ENCODE measurements at regions not wholly inside any gene's neighbourhood (a gene's known extent, or its start where the extent isn't known, plus 50 kb on each side); places are given as distances from the start of the nearest gene placed in this dataset.

- no peaks in the 10 kb centered on the region for H3K4me1 Mint-ChIP-seq (ENCODE audit: low read depth)
- H3K36me3 Mint-ChIP-seq (ENCODE audit: low read depth), result no peaks in the 10 kb centered on the region
- H3K27me3 Mint-ChIP-seq (ENCODE audit: insufficient read depth), result no peaks in the 10 kb centered on the region
- no peak for DNase-seq (ENCODE audit: low spot score)
- H3K9me3 Mint-ChIP-seq, result peaks cover 14% of the 10 kb centered on the region
- intact Hi-C loops (cut with micrococcal nuclease), result no loop called here
- H3K27ac Mint-ChIP-seq, result no peak overlapping the region
- no peak overlapping the region for H3K4me3 Mint-ChIP-seq
These were observed 315.6 kb upstream of the PTCHD4 start for GRCh38 chr6:48426636-48427035.

- intact Hi-C loops (cut with micrococcal nuclease), result no loop called here
- no peaks in the 10 kb centered on the region for H3K27me3 Mint-ChIP-seq (ENCODE audit: insufficient read depth)
- DNase-seq (ENCODE audit: low spot score), result no peak
- H3K36me3 Mint-ChIP-seq (ENCODE audit: low read depth), result no peaks in the 10 kb centered on the region
- H3K27ac Mint-ChIP-seq, result no peak overlapping the region
- no peak overlapping the region for H3K4me3 Mint-ChIP-seq
- H3K9me3 Mint-ChIP-seq, result peaks cover 14% of the 10 kb centered on the region
- H3K4me1 Mint-ChIP-seq (ENCODE audit: low read depth), result no peaks in the 10 kb centered on the region
These were observed 312.8 kb upstream of the PTCHD4 start for GRCh38 chr6:48423640-48424365.

GRCh38 chr6:48419992-48420391 is 309.0 kb upstream of the PTCHD4 start:
- H3K4me3 Mint-ChIP-seq, result no peak overlapping the region
- intact Hi-C loops (cut with micrococcal nuclease), result no loop called here
- no peaks in the 10 kb centered on the region for H3K4me1 Mint-ChIP-seq (ENCODE audit: low read depth)
- H3K36me3 Mint-ChIP-seq (ENCODE audit: low read depth), result no peaks in the 10 kb centered on the region
- no peaks in the 10 kb centered on the region for H3K27me3 Mint-ChIP-seq (ENCODE audit: insufficient read depth)
- DNase-seq (ENCODE audit: low spot score), result no peak
- H3K27ac Mint-ChIP-seq, result no peak overlapping the region
- peaks cover 14% of the 10 kb centered on the region for H3K9me3 Mint-ChIP-seq

GRCh38 chr6:48417927-48418326 is 306.9 kb upstream of the PTCHD4 start:
- no peak overlapping the region for H3K27ac Mint-ChIP-seq
- H3K4me1 Mint-ChIP-seq (ENCODE audit: low read depth), result no peaks in the 10 kb centered on the region
- H3K4me3 Mint-ChIP-seq, result no peak overlapping the region
- peaks cover 3% of the 10 kb centered on the region for H3K9me3 Mint-ChIP-seq
- DNase-seq (ENCODE audit: low spot score), result no peak
- intact Hi-C loops (cut with micrococcal nuclease), result no loop called here
- no peaks in the 10 kb centered on the region for H3K36me3 Mint-ChIP-seq (ENCODE audit: low read depth)
- no peaks in the 10 kb centered on the region for H3K27me3 Mint-ChIP-seq (ENCODE audit: insufficient read depth)

GRCh38 chr6:48412656-48413055 is 301.7 kb upstream of the PTCHD4 start:
- H3K4me3 Mint-ChIP-seq, result no peak overlapping the region
- intact Hi-C loops (cut with micrococcal nuclease), result no loop called here
- no peaks in the 10 kb centered on the region for H3K4me1 Mint-ChIP-seq (ENCODE audit: low read depth)
- H3K27me3 Mint-ChIP-seq (ENCODE audit: insufficient read depth), result no peaks in the 10 kb centered on the region
- peaks cover 8% of the 10 kb centered on the region for H3K9me3 Mint-ChIP-seq
- DNase-seq (ENCODE audit: low spot score), result no peak
- H3K36me3 Mint-ChIP-seq (ENCODE audit: low read depth), result no peaks in the 10 kb centered on the region
- H3K27ac Mint-ChIP-seq, result no peak overlapping the region

GRCh38 chr6:48404927-48405326 is 293.9 kb upstream of the PTCHD4 start:
- Mint-ChIP-seq H3K4me3 (no peak overlapping the region), H3K27me3 (ENCODE audit: insufficient read depth) (no peaks in the 10 kb centered on the region), H3K27ac (no peak overlapping the region), H3K4me1 (ENCODE audit: low read depth) (no peaks in the 10 kb centered on the region), H3K9me3 (peaks cover 3% of the 10 kb centered on the region), H3K36me3 (ENCODE audit: low read depth) (no peaks in the 10 kb centered on the region)
- no peak for DNase-seq (ENCODE audit: low spot score)
- intact Hi-C loops (cut with micrococcal nuclease), result no loop called here

GRCh38 chr6:48403587-48403986 is 292.6 kb upstream of the PTCHD4 start:
- Mint-ChIP-seq H3K27me3 (ENCODE audit: insufficient read depth) (no peaks in the 10 kb centered on the region), H3K9me3 (peaks cover 7% of the 10 kb centered on the region), H3K27ac (no peak overlapping the region), H3K4me1 (ENCODE audit: low read depth) (no peaks in the 10 kb centered on the region), H3K36me3 (ENCODE audit: low read depth) (no peaks in the 10 kb centered on the region), H3K4me3 (no peak overlapping the region)
- intact Hi-C loops (cut with micrococcal nuclease), result no loop called here
- no peak for DNase-seq (ENCODE audit: low spot score)

GRCh38 chr6:48401016-48401415 is 290.0 kb upstream of the PTCHD4 start:
- H3K4me3 Mint-ChIP-seq, result no peak overlapping the region
- no peaks in the 10 kb centered on the region for H3K27me3 Mint-ChIP-seq (ENCODE audit: insufficient read depth)
- H3K4me1 Mint-ChIP-seq (ENCODE audit: low read depth), result no peaks in the 10 kb centered on the region
- H3K36me3 Mint-ChIP-seq (ENCODE audit: low read depth), result no peaks in the 10 kb centered on the region
- no peak for DNase-seq (ENCODE audit: low spot score)
- no peak overlapping the region for H3K27ac Mint-ChIP-seq
- peaks cover 4% of the 10 kb centered on the region for H3K9me3 Mint-ChIP-seq
- intact Hi-C loops (cut with micrococcal nuclease), result no loop called here

- no peaks in the 10 kb centered on the region for H3K27me3 Mint-ChIP-seq (ENCODE audit: insufficient read depth)
- H3K4me3 Mint-ChIP-seq, result no peak overlapping the region
- no peak for DNase-seq (ENCODE audit: low spot score)
- no peaks in the 10 kb centered on the region for H3K36me3 Mint-ChIP-seq (ENCODE audit: low read depth)
- H3K4me1 Mint-ChIP-seq (ENCODE audit: low read depth), result no peaks in the 10 kb centered on the region
- H3K27ac Mint-ChIP-seq, result no peak overlapping the region
- intact Hi-C loops (cut with micrococcal nuclease), result no loop called here
- peaks cover 4% of the 10 kb centered on the region for H3K9me3 Mint-ChIP-seq
These were observed 286.9 kb upstream of the PTCHD4 start for GRCh38 chr6:48397887-48398286.

- Mint-ChIP-seq H3K36me3 (ENCODE audit: low read depth) (no peaks in the 10 kb centered on the region), H3K4me3 (no peak overlapping the region), H3K4me1 (ENCODE audit: low read depth) (no peaks in the 10 kb centered on the region), H3K27ac (no peak overlapping the region), H3K27me3 (ENCODE audit: insufficient read depth) (no peaks in the 10 kb centered on the region), H3K9me3 (peaks cover 6% of the 10 kb centered on the region)
- intact Hi-C loops (cut with micrococcal nuclease), result no loop called here
- DNase-seq (ENCODE audit: low spot score), result no peak
These were observed 278.4 kb upstream of the PTCHD4 start for GRCh38 chr6:48389146-48390043.

GRCh38 chr6:48388044-48388443 is 277.0 kb upstream of the PTCHD4 start:
- H3K27ac Mint-ChIP-seq, result no peak overlapping the region
- intact Hi-C loops (cut with micrococcal nuclease), result no loop called here
- no peaks in the 10 kb centered on the region for H3K27me3 Mint-ChIP-seq (ENCODE audit: insufficient read depth)
- no peaks in the 10 kb centered on the region for H3K4me1 Mint-ChIP-seq (ENCODE audit: low read depth)
- no peaks in the 10 kb centered on the region for H3K36me3 Mint-ChIP-seq (ENCODE audit: low read depth)
- H3K9me3 Mint-ChIP-seq, result peaks cover 6% of the 10 kb centered on the region
- H3K4me3 Mint-ChIP-seq, result no peak overlapping the region
- no peak for DNase-seq (ENCODE audit: low spot score)

- intact Hi-C loops (cut with micrococcal nuclease), result no loop called here
- H3K36me3 Mint-ChIP-seq (ENCODE audit: low read depth), result no peaks in the 10 kb centered on the region
- H3K9me3 Mint-ChIP-seq, result peaks cover 7% of the 10 kb centered on the region
- H3K27ac Mint-ChIP-seq, result no peak overlapping the region
- H3K4me3 Mint-ChIP-seq, result no peak overlapping the region
- no peaks in the 10 kb centered on the region for H3K27me3 Mint-ChIP-seq (ENCODE audit: insufficient read depth)
- DNase-seq (ENCODE audit: low spot score), result no peak
- H3K4me1 Mint-ChIP-seq (ENCODE audit: low read depth), result no peaks in the 10 kb centered on the region
These were observed 267.9 kb upstream of the PTCHD4 start for GRCh38 chr6:48378884-48379407.

GRCh38 chr6:48377115-48377514 is 266.1 kb upstream of the PTCHD4 start:
- Mint-ChIP-seq H3K36me3 (ENCODE audit: low read depth) (no peaks in the 10 kb centered on the region), H3K27me3 (ENCODE audit: insufficient read depth) (no peaks in the 10 kb centered on the region), H3K9me3 (peaks cover 14% of the 10 kb centered on the region), H3K27ac (no peak overlapping the region), H3K4me1 (ENCODE audit: low read depth) (no peaks in the 10 kb centered on the region), H3K4me3 (no peak overlapping the region)
- intact Hi-C loops (cut with micrococcal nuclease), result no loop called here
- no peak for DNase-seq (ENCODE audit: low spot score)

Data from activated T-helper 1 cell treated with anti-CD3 and anti-CD28 coated beads, Interleukin-12 subunit alpha, Interleukin-12 subunit beta, Interleukin-2, Interleukin-4 antibody, amounts not matched to agents 30 ng/mL and 10 ng/mL and 1 ng/mL, durations not matched to agents 14 hours and 24 hours and 36 hours (primary cell).